HepG2 (cell line): ENCODE measurements at regions not wholly inside any gene's neighbourhood (a gene's known extent, or its start where the extent isn't known, plus 50 kb on each side); places are given as distances from the start of the nearest gene placed in this dataset.

Experiments
- CBFB ChIP-seq: sonication (generic); formaldehyde crosslinking; IDR thresholded peaks from 2 replicates; pipeline ENCODE4 v1.4.0; 2020; ENCODE audit warnings: missing genetic modification reagents
- FOSL1 ChIP-seq: sonication (generic); formaldehyde crosslinking; IDR thresholded peaks from 2 replicates; pipeline ENCODE4 v1.9.0; 2021; ENCODE audit warnings: missing genetic modification reagents, borderline replicate concordance
- HOXD1 ChIP-seq: sonication (generic); formaldehyde crosslinking; IDR thresholded peaks from 2 replicates; pipeline ENCODE4 v1.5.0; 2020; ENCODE audit warnings: missing genetic modification reagents
- PHF5A ChIP-seq: IDR thresholded peaks from one replicate; pipeline ENCODE4 v1.6.1; 2018; ENCODE audit warnings: low read depth, missing genetic modification reagents; ENCODE audit not compliant: unreplicated experiment
- RELA ChIP-seq: sonication (generic); formaldehyde crosslinking; IDR thresholded peaks from 2 replicates; pipeline ENCODE4 v1.4.0; 2020; ENCODE audit warnings: missing genetic modification reagents
- SIN3B ChIP-seq: fragments of 150-350 bp; IDR thresholded peaks from 2 replicates; pipeline ENCODE4 v1.6.1; 2014; ENCODE audit warnings: low read length
- SIX4 ChIP-seq: sonication (generic); formaldehyde crosslinking; IDR thresholded peaks from 2 replicates; pipeline ENCODE4 v1.4.0; 2020; ENCODE audit warnings: missing genetic modification reagents
- THAP11 ChIP-seq: IDR thresholded peaks from 2 replicates; pipeline ENCODE4 v1.6.1; 2016; ENCODE audit warnings: missing biosample characterization, missing genetic modification reagents
- ZFP82 ChIP-seq: sonication (generic); formaldehyde crosslinking; IDR thresholded peaks from 2 replicates; pipeline ENCODE4 v1.5.1; 2020; ENCODE audit warnings: mild to moderate bottlenecking, missing genetic modification reagents, borderline replicate concordance
- ZKSCAN1 ChIP-seq: fragments of 150-350 bp; IDR thresholded peaks from 2 replicates; pipeline ENCODE4 v1.6.1; 2014; ENCODE audit warnings: low read length
- ZKSCAN8 ChIP-seq: IDR thresholded peaks from 2 replicates; pipeline ENCODE4 v1.6.1; 2016; ENCODE audit warnings: borderline replicate concordance, missing genetic modification reagents, missing compliant biosample characterization
- ZNF30 ChIP-seq: sonication (generic); formaldehyde crosslinking; IDR thresholded peaks from 2 replicates; pipeline ENCODE4 v1.5.0; 2020; ENCODE audit warnings: mild to moderate bottlenecking, missing genetic modification reagents
- ZNF766 ChIP-seq: sonication (generic); formaldehyde crosslinking; IDR thresholded peaks from 2 replicates; pipeline ENCODE4 v1.5.0; 2020; ENCODE audit warnings: missing genetic modification reagents, borderline replicate concordance
- TF ChIP-seq, protein P1 (sequence below): sonication (generic); formaldehyde crosslinking; IDR thresholded peaks from 2 replicates; pipeline ENCODE4 v1.5.0; 2020; ENCODE audit warnings: mild to moderate bottlenecking, missing genetic modification reagents
- TF ChIP-seq, protein P2 (sequence below): sonication (generic); formaldehyde crosslinking; IDR thresholded peaks from 2 replicates; pipeline ENCODE4 v1.9.0; 2021; ENCODE audit warnings: missing genetic modification reagents, mild to moderate bottlenecking, borderline replicate concordance
- TF ChIP-seq, protein P3 (sequence below): sonication (generic); formaldehyde crosslinking; IDR thresholded peaks from 2 replicates; pipeline ENCODE4 v1.5.0; 2020; ENCODE audit warnings: missing genetic modification reagents
- TF ChIP-seq, protein P4 (sequence below): sonication (generic); formaldehyde crosslinking; IDR thresholded peaks from 2 replicates; pipeline ENCODE4 v1.4.0; 2020; ENCODE audit warnings: missing genetic modification reagents, borderline replicate concordance

DNA sequence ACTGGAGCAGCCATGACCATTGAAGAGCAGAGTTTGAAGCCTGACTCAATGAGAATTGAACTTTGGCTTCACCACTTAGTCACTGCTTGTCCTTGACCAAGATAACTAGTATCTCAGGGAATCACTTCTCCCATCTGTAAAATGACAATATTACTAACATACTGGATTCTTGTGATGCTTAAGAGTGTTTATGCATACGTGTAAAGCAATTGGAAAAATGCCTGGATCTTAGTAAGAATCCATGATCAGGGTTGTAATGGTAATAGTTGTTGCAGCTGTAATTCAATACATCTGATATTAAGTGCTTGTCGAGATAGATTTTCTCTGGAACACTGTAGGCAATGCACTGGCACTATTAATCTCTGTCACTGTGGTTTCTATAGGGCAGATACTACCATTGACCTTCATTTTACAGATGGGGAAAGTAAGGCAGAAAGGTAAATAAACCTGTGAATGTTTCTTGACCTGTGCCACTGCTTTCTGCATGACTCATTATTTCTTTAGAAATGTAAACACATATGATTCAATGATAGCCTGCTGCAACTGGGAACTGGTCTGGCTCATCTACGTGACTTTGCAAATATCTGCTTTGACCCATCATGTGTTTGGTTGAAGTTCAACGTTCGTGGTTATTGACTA is 662.5 kb downstream of the PLA2G4A start (continued):
- TF ChIP-seq SIX4 (CRISPR knock-in tag) (no peak), CBFB (CRISPR knock-in tag) (no peak), ZNF766 (CRISPR knock-in tag) (no peak), ZFP82 (CRISPR knock-in tag) (no peak), ZNF30 (CRISPR knock-in tag) (no peak), ZKSCAN8 (no peak), THAP11 (no peak), SIN3B (no peak), FOSL1 (CRISPR knock-in tag) (peak; percentile 4; the same call in 1 of the 2 replicates), HOXD1 (CRISPR knock-in tag) (no peak), PHF5A (CRISPR knock-in tag) (no peak), ZKSCAN1 (no peak), RELA (no peak)
- TF ChIP-seq, protein P1, sequence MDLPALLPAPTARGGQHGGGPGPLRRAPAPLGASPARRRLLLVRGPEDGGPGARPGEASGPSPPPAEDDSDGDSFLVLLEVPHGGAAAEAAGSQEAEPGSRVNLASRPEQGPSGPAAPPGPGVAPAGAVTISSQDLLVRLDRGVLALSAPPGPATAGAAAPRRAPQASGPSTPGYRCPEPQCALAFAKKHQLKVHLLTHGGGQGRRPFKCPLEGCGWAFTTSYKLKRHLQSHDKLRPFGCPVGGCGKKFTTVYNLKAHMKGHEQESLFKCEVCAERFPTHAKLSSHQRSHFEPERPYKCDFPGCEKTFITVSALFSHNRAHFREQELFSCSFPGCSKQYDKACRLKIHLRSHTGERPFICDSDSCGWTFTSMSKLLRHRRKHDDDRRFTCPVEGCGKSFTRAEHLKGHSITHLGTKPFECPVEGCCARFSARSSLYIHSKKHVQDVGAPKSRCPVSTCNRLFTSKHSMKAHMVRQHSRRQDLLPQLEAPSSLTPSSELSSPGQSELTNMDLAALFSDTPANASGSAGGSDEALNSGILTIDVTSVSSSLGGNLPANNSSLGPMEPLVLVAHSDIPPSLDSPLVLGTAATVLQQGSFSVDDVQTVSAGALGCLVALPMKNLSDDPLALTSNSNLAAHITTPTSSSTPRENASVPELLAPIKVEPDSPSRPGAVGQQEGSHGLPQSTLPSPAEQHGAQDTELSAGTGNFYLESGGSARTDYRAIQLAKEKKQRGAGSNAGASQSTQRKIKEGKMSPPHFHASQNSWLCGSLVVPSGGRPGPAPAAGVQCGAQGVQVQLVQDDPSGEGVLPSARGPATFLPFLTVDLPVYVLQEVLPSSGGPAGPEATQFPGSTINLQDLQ (CRISPR knock-in tag): no peak
- TF ChIP-seq, protein P2, sequence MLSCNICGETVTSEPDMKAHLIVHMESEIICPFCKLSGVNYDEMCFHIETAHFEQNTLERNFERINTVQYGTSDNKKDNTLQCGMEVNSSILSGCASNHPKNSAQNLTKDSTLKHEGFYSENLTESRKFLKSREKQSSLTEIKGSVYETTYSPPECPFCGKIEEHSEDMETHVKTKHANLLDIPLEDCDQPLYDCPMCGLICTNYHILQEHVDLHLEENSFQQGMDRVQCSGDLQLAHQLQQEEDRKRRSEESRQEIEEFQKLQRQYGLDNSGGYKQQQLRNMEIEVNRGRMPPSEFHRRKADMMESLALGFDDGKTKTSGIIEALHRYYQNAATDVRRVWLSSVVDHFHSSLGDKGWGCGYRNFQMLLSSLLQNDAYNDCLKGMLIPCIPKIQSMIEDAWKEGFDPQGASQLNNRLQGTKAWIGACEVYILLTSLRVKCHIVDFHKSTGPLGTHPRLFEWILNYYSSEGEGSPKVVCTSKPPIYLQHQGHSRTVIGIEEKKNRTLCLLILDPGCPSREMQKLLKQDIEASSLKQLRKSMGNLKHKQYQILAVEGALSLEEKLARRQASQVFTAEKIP (CRISPR knock-in tag): no peak
- TF ChIP-seq, protein P3, sequence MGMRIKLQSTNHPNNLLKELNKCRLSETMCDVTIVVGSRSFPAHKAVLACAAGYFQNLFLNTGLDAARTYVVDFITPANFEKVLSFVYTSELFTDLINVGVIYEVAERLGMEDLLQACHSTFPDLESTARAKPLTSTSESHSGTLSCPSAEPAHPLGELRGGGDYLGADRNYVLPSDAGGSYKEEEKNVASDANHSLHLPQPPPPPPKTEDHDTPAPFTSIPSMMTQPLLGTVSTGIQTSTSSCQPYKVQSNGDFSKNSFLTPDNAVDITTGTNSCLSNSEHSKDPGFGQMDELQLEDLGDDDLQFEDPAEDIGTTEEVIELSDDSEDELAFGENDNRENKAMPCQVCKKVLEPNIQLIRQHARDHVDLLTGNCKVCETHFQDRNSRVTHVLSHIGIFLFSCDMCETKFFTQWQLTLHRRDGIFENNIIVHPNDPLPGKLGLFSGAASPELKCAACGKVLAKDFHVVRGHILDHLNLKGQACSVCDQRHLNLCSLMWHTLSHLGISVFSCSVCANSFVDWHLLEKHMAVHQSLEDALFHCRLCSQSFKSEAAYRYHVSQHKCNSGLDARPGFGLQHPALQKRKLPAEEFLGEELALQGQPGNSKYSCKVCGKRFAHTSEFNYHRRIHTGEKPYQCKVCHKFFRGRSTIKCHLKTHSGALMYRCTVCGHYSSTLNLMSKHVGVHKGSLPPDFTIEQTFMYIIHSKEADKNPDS (CRISPR knock-in tag): no peak
- TF ChIP-seq, protein P4, sequence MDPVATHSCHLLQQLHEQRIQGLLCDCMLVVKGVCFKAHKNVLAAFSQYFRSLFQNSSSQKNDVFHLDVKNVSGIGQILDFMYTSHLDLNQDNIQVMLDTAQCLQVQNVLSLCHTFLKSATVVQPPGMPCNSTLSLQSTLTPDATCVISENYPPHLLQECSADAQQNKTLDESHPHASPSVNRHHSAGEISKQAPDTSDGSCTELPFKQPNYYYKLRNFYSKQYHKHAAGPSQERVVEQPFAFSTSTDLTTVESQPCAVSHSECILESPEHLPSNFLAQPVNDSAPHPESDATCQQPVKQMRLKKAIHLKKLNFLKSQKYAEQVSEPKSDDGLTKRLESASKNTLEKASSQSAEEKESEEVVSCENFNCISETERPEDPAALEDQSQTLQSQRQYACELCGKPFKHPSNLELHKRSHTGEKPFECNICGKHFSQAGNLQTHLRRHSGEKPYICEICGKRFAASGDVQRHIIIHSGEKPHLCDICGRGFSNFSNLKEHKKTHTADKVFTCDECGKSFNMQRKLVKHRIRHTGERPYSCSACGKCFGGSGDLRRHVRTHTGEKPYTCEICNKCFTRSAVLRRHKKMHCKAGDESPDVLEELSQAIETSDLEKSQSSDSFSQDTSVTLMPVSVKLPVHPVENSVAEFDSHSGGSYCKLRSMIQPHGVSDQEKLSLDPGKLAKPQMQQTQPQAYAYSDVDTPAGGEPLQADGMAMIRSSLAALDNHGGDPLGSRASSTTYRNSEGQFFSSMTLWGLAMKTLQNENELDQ (CRISPR knock-in tag): no peak
